A549 (cell line): ENCODE measurements at regions not wholly inside any gene's neighbourhood (a gene's known extent, or its start where the extent isn't known, plus 50 kb on each side); places are given as distances from the start of the nearest gene placed in this dataset.

Experiments used
- BHLHE40 ChIP-seq: IDR thresholded peaks from 2 replicates; pipeline ENCODE4 v1.6.1; 2012; ENCODE audit warnings: low read depth, low read length, inconsistent platforms
- CBX2 ChIP-seq: fragments of 200-600 bp; sonication (generic); IDR thresholded peaks from 2 replicates; pipeline ENCODE4 v1.6.1; 2016; ENCODE audit warnings: low read depth, mild to moderate bottlenecking, borderline replicate concordance
- EHF ChIP-seq: fragments of 250-450 bp; sonication (Bioruptor Pico); IDR thresholded peaks from 2 replicates; pipeline ENCODE4 v1.5.0; 2020; ENCODE audit warnings: mild to moderate bottlenecking
- MAFK ChIP-seq: fragments of 450-650 bp; IDR thresholded peaks from 2 replicates; pipeline ENCODE4 v1.6.1; 2014; ENCODE audit not compliant: partially characterized antibody
- MAZ ChIP-seq: fragments of 150-350 bp; IDR thresholded peaks from 2 replicates; pipeline ENCODE4 v1.6.1; 2014; ENCODE audit warnings: antibody characterized with exemption, low read depth, low read length, borderline replicate concordance
- MYC ChIP-seq: IDR thresholded peaks from 2 replicates; pipeline ENCODE4 v1.6.1; 2012; ENCODE audit warnings: mild to moderate bottlenecking, inconsistent platforms, low read length, improper control_type of control experiment, borderline replicate concordance
- POLR2A ChIP-seq: IDR thresholded peaks from 2 replicates; pipeline ENCODE4 v1.6.1; 2012; ENCODE audit warnings: mild to moderate bottlenecking, low read length
- POLR2AphosphoS2 ChIP-seq: conservative IDR thresholded peaks from 2 replicates; pipeline ENCODE4 v1.6.1; 2012; ENCODE audit warnings: low read length, improper control_type of control experiment, inconsistent platforms
- RARB ChIP-seq: fragments of 250-450 bp; sonication (Bioruptor Pico); IDR thresholded peaks from 2 replicates; pipeline ENCODE4 v1.8.0; 2021; ENCODE audit warnings: mild to moderate bottlenecking, moderate library complexity
- TF ChIP-seq, protein P1 (sequence below): fragments of 450-650 bp; IDR thresholded peaks from 2 replicates; pipeline ENCODE4 v1.6.1; 2014; ENCODE audit warnings: antibody characterized with exemption
- TF ChIP-seq, protein P2 (sequence below): IDR thresholded peaks from 2 replicates; pipeline ENCODE4 v1.6.1; 2012
- TF ChIP-seq, protein P3 (sequence below): fragments of >200 bp; sonication (Bioruptor Twin); formaldehyde crosslinking; IDR thresholded peaks from 3 replicates; pipeline ENCODE4 v1.6.1; 2016
- TF ChIP-seq, protein P4 (sequence below): fragments of >200 bp; sonication (Bioruptor Twin); formaldehyde crosslinking; IDR thresholded peaks from 3 replicates; pipeline ENCODE4 v1.5.1; 2016

DNA sequence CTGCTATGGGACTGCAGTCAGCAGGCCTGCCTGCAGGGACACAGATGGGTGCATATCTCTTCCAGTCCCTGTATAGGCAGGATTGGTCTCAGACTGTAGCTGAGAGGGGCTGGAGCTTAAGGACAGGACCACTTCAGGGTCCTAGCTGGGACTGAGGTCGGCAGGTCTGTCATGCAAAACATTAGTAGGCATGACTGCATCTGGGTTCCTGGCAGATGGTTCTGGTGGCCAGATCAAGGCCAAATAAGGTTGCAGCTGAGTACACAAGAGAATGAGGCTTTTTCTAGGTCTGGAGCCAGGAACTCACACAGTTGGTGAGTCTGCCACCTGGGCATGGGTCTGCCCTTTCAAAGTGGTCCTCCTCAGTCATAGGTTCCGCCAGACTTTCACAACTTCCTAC, 155.8 kb downstream of the TPH2 start:
- TF ChIP-seq POLR2A: no peak
- no peak for TF ChIP-seq CBX2
- no peak for TF ChIP-seq MYC
- TF ChIP-seq, protein P1, sequence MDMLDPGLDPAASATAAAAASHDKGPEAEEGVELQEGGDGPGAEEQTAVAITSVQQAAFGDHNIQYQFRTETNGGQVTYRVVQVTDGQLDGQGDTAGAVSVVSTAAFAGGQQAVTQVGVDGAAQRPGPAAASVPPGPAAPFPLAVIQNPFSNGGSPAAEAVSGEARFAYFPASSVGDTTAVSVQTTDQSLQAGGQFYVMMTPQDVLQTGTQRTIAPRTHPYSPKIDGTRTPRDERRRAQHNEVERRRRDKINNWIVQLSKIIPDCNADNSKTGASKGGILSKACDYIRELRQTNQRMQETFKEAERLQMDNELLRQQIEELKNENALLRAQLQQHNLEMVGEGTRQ: no peak
- TF ChIP-seq RARB (CRISPR knock-in tag): no peak
- no peak for TF ChIP-seq MAZ
- no peak for TF ChIP-seq BHLHE40
- TF ChIP-seq POLR2AphosphoS2: no peak
- TF ChIP-seq MAFK: no peak
- TF ChIP-seq, protein P2, sequence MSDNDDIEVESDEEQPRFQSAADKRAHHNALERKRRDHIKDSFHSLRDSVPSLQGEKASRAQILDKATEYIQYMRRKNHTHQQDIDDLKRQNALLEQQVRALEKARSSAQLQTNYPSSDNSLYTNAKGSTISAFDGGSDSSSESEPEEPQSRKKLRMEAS: no peak
- TF ChIP-seq, protein P3, sequence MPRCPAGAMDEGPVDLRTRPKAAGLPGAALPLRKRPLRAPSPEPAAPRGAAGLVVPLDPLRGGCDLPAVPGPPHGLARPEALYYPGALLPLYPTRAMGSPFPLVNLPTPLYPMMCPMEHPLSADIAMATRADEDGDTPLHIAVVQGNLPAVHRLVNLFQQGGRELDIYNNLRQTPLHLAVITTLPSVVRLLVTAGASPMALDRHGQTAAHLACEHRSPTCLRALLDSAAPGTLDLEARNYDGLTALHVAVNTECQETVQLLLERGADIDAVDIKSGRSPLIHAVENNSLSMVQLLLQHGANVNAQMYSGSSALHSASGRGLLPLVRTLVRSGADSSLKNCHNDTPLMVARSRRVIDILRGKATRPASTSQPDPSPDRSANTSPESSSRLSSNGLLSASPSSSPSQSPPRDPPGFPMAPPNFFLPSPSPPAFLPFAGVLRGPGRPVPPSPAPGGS: no peak
- TF ChIP-seq, protein P4, sequence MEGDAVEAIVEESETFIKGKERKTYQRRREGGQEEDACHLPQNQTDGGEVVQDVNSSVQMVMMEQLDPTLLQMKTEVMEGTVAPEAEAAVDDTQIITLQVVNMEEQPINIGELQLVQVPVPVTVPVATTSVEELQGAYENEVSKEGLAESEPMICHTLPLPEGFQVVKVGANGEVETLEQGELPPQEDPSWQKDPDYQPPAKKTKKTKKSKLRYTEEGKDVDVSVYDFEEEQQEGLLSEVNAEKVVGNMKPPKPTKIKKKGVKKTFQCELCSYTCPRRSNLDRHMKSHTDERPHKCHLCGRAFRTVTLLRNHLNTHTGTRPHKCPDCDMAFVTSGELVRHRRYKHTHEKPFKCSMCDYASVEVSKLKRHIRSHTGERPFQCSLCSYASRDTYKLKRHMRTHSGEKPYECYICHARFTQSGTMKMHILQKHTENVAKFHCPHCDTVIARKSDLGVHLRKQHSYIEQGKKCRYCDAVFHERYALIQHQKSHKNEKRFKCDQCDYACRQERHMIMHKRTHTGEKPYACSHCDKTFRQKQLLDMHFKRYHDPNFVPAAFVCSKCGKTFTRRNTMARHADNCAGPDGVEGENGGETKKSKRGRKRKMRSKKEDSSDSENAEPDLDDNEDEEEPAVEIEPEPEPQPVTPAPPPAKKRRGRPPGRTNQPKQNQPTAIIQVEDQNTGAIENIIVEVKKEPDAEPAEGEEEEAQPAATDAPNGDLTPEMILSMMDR: no peak
- no peak for TF ChIP-seq EHF (CRISPR knock-in tag)
